T-helper 1 cell treated with Interleukin-12 subunit alpha and Interleukin-12 subunit beta and Interleukin-4 antibody, amounts not matched to agents 30 μg/mL and 1 μg/mL, for 36 hours (primary cell): ENCODE measurements at regions not wholly inside any gene's neighbourhood (a gene's known extent, or its start where the extent isn't known, plus 50 kb on each side); places are given as distances from the start of the nearest gene placed in this dataset.

Source experiments
- H3K27ac Mint-ChIP-seq: one replicate; pipeline ENCODE4 v1.8.0; 2021; ENCODE audit warnings: mild to moderate bottlenecking, mixed read lengths
- H3K27me3 Mint-ChIP-seq: one replicate; pipeline ENCODE4 v1.8.0; 2021; ENCODE audit warnings: low read depth, mixed read lengths
- H3K36me3 Mint-ChIP-seq: one replicate; pipeline ENCODE4 v1.8.0; 2021; ENCODE audit warnings: low read depth, mixed read lengths
- H3K4me1 Mint-ChIP-seq: one replicate; pipeline ENCODE4 v1.8.0; 2021; ENCODE audit warnings: low read depth, mixed read lengths
- H3K4me3 Mint-ChIP-seq: one replicate; pipeline ENCODE4 v1.8.0; 2021; ENCODE audit warnings: mild to moderate bottlenecking, moderate library complexity, mixed read lengths
- H3K9me3 Mint-ChIP-seq: one replicate; pipeline ENCODE4 v1.8.0; 2021; ENCODE audit warnings: mixed read lengths

DNA sequence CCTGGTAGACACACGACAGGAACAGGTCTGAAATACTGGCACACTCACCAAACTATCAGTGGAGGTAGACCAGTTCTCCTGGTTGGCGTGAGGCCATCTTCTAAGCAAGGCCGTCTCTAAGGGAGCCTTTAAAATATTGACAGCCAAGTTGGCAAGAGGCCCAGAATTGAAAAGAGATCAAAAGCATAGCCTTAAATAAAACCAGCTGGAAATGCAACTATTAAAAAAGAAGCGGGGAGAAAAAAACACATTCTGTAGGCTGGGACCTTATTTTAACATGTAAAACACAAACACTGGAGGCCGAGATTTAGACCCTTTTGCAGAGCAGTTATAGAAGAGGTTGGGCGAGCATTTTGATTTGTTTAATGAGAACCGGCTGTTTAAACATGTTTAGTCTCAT is 233.0 kb upstream of the CLNK start:
- H3K9me3 Mint-ChIP-seq: no peaks in the 10 kb centered on the region
- H3K36me3 Mint-ChIP-seq: no peaks in the 10 kb centered on the region
- no peak overlapping the region for H3K4me3 Mint-ChIP-seq
- H3K27ac Mint-ChIP-seq: no peak overlapping the region
- H3K4me1 Mint-ChIP-seq: no peaks in the 10 kb centered on the region
- H3K27me3 Mint-ChIP-seq: no peaks in the 10 kb centered on the region

DNA sequence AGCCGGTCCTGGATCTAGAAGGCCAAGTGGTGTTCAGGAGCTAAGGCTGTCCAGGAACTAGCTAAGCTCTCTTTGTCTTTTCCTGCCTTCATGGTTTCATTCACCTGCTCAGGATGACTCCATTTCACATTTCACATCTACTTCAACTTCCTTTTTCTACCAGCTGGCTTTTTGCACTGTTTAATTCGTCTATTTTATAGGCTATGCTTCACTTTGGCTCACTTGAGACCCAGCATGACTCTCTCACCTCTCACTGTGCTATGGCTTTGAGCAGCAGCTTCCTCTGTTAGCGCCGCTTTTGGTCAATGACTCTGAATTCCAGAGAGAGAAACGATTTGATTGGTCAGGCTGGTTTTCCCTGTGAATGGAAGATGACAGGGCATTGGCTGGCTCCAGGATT is 213.5 kb upstream of the CLNK start:
- no peak overlapping the region for H3K4me3 Mint-ChIP-seq
- peaks cover 4% of the 10 kb centered on the region for H3K9me3 Mint-ChIP-seq
- H3K27ac Mint-ChIP-seq: no peak overlapping the region
- peaks cover 9% of the 10 kb centered on the region for H3K4me1 Mint-ChIP-seq
- no peaks in the 10 kb centered on the region for H3K36me3 Mint-ChIP-seq
- no peaks in the 10 kb centered on the region for H3K27me3 Mint-ChIP-seq

DNA sequence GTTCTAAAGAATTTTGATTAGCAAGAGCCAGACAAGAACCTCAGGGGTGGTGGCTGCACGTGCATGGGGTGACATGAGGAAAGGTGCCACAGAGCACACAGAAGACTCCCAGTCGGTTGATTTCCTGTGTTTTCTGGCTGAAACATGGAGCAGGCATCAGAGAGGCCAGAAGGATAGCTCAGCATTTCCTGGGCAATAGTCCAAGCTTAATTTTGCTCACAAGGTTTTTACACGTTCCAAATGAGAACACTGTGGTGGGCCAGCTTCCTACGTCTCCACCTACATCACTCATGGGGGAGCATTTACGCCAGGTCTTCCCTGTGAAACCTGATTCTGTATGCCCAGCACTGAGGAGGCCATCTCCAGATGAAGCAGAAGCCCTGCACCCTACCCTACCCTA is 212.5 kb upstream of the CLNK start:
- Mint-ChIP-seq H3K4me3 (no peak overlapping the region), H3K36me3 (no peaks in the 10 kb centered on the region), H3K27ac (no peak overlapping the region), H3K4me1 (peaks cover 9% of the 10 kb centered on the region), H3K27me3 (no peaks in the 10 kb centered on the region), H3K9me3 (peaks cover 4% of the 10 kb centered on the region)

DNA sequence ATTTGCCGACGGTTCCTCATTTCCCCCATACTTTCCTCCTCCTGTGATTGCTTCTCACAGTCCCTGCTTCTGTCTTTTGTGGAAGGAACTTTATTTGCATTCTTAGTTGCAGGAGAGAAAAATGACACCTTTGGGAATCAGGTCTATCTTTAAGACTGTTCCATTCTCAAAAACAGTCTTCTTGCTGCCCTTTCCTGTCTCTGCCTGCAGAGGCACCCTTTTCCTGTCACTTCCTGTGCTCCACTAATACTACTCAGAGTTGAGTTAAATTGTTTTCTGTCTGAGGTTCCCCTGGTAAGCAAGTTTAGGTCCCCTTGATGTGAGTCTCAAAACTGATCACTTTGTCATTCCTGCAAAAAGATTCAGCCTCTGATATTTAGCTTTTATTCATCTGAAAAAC is 208.8 kb upstream of the CLNK start:
- peaks cover 4% of the 10 kb centered on the region for H3K9me3 Mint-ChIP-seq
- no peak overlapping the region for H3K4me3 Mint-ChIP-seq
- no peaks in the 10 kb centered on the region for H3K36me3 Mint-ChIP-seq
- H3K27ac Mint-ChIP-seq: no peak overlapping the region
- no peaks in the 10 kb centered on the region for H3K27me3 Mint-ChIP-seq
- H3K4me1 Mint-ChIP-seq: peaks cover 9% of the 10 kb centered on the region

DNA sequence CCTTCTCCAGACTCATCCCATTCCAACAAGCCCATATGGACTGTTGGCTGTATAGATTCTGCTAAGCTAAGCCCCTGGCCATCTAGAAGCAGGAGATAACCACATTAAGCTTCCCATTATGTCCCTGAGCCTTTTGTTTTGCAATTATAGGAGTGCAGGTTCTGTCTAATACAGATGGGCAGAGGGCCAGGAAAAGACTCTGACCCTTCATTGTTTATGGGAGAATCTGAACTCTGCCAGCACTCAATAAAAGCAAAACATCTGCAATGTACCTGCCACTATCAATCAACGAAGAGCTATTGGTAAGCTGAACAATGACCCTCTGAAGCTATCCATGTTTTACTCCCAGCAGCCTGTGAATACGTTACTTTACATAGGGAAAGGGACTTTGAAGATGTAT is 207.3 kb upstream of the CLNK start:
- Mint-ChIP-seq H3K36me3 (no peaks in the 10 kb centered on the region), H3K4me1 (peaks cover 9% of the 10 kb centered on the region), H3K27ac (no peak overlapping the region), H3K9me3 (no peaks in the 10 kb centered on the region), H3K27me3 (no peaks in the 10 kb centered on the region), H3K4me3 (no peak overlapping the region)

DNA sequence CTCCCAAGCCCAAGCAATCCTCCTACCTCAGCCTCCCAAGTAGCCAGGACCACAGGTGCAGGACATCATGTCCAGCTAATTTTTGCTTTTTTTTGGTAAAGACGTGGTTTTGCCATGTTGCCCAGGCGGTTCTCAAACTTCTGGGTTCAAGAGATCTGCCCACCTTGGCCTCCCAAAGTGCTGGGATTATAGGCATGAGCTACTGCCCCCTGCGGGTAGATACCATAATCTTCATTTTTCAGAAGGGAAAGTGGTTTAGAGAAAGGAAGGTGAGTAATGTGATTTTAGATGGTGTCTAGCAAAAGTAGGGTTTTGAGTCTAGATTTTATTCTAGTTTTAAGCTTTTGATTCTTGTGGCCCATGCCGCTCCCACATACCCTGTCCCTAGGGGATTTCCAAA is 205.3 kb upstream of the CLNK start:
- Mint-ChIP-seq H3K27me3 (no peaks in the 10 kb centered on the region), H3K9me3 (no peaks in the 10 kb centered on the region), H3K4me1 (peaks cover 6% of the 10 kb centered on the region)

DNA sequence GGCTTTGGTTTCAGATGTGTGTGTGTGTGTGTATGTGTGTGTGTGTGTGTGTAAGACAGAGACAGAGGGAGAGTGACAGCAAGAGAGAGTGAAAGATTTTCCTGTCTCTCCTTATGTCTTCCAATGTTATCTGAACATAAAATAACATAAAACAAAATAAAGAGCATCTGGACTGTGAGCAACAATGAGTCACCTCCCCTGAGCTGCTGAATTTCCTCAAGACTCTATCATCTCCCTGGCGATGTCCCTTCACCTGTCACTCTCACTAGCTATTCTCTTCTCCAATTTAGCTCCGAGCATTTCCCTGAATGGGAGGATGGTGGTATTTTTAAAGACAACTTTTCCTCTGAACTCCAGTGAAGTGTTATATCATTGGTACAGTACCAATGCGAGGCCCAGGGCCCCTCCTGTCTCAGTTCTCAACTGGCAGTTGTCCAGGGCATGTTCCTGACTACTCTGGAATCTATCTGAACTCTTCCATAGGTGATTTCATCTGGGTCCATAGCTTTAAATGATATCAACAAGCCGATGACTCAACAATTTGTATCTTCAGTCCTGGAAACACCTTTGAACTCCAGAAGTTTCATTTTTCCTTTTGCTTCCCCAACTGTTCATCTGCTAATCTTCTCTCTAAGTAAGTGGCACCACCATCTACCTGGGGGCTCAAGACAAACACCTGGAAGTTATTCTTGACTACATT is 195.0 kb upstream of the CLNK start:
- no peaks in the 10 kb centered on the region for H3K36me3 Mint-ChIP-seq
- H3K9me3 Mint-ChIP-seq: no peaks in the 10 kb centered on the region
- no peak overlapping the region for H3K4me3 Mint-ChIP-seq
- H3K4me1 Mint-ChIP-seq: no peaks in the 10 kb centered on the region
- no peak overlapping the region for H3K27ac Mint-ChIP-seq
- no peaks in the 10 kb centered on the region for H3K27me3 Mint-ChIP-seq

More for the DNA sequence above, 205.3 kb upstream of the CLNK start:
- H3K36me3 Mint-ChIP-seq: no peaks in the 10 kb centered on the region
- H3K27ac Mint-ChIP-seq: no peak overlapping the region
- H3K4me3 Mint-ChIP-seq: no peak overlapping the region

DNA sequence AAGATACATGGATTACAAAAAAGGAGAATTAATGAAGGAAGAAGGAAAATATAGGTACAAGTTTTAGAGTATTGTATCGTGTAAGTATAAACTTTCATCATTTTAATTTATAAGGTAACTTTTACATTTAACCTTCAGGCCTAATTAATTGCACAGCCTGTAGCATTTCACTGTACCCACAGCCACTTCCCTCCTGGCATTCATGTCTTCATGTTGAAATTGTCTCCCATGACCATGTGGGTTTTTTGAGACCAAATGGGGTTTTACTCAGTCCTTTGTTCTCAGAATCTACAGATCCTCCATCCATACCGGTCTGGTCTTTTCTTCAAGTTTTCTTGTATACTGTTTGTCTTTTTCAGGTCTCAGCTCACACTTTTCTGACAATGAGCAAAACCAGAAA is 194.3 kb upstream of the CLNK start:
- H3K27ac Mint-ChIP-seq: no peak overlapping the region
- H3K4me3 Mint-ChIP-seq: no peak overlapping the region
- H3K9me3 Mint-ChIP-seq: no peaks in the 10 kb centered on the region
- no peaks in the 10 kb centered on the region for H3K4me1 Mint-ChIP-seq
- no peaks in the 10 kb centered on the region for H3K27me3 Mint-ChIP-seq
- H3K36me3 Mint-ChIP-seq: no peaks in the 10 kb centered on the region

DNA sequence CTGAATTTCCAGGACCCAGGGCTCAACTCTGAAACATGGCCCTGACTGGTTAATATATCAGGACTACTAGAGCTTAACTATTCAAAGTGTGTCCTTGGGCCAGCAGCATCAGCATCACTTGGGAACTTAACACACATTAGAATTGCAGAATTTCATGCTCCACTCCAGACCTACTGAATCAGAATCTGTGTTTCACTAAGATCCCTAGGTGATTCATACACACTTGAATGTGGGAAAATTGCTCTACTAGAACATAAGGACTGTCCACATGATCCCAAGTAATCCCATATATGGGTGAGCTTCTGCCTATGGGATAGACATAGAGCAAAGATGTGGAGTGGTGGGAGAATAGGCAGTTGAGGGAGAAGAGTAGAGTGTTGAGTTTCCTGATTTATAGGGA is 192.5 kb upstream of the CLNK start:
- H3K4me1 Mint-ChIP-seq: no peaks in the 10 kb centered on the region
- no peaks in the 10 kb centered on the region for H3K27me3 Mint-ChIP-seq
- no peaks in the 10 kb centered on the region for H3K36me3 Mint-ChIP-seq
- H3K4me3 Mint-ChIP-seq: no peak overlapping the region
- no peak overlapping the region for H3K27ac Mint-ChIP-seq
- H3K9me3 Mint-ChIP-seq: no peaks in the 10 kb centered on the region

DNA sequence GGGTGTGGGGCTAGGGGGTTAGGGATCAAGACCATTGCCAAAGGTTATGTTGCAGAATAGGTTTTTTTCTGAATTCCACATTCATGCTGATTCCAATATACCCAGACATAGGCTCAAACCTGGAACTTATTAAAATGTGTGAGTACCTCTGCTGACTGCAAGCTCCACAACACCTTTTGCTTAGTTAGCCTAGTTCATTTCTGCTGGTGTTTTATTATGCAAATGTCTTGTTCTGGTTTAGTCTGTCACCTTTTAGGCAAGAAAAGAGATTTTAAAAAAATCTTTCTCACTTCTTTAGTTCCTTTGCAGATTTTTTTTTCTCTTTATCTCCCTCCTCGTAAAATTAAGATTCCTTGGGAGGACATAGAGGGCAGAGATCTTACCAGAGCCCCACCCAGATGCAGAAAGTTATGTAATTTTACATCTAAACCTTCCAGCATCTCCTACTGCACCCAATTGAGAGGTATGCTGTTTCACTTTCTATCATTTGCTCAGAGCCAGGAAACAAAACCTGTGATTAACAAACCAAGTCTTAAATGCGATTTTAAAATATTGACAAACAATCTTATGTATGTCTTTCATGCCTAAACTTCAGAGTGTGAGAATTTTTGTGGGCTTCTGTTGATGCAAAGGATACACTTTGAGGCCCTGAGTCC is 190.7 kb upstream of the CLNK start:
- Mint-ChIP-seq H3K4me3 (no peak overlapping the region), H3K4me1 (no peaks in the 10 kb centered on the region), H3K36me3 (no peaks in the 10 kb centered on the region), H3K27me3 (no peaks in the 10 kb centered on the region), H3K9me3 (no peaks in the 10 kb centered on the region), H3K27ac (no peak overlapping the region)

DNA sequence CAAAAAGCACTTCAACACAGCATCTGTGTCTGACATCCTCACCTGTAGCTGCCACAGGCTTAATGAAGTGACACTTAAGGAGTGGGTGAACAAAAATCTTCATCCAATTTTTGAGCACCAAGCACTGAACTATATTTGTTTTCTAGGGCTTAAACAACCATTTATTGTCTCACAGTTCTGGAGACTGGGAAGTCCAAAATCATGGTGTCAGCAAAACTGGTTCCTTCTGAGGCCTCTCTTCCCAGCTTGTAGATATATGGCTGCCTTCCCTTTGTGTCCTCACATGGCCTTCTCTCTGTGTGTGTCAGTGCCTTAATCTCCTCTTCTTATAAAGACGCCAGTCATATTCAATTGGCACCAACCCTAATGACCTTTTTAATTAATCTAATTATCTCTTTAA is 189.2 kb upstream of the CLNK start:
- Mint-ChIP-seq H3K27me3 (no peaks in the 10 kb centered on the region), H3K36me3 (no peaks in the 10 kb centered on the region), H3K27ac (no peak overlapping the region), H3K9me3 (no peaks in the 10 kb centered on the region), H3K4me1 (no peaks in the 10 kb centered on the region), H3K4me3 (no peak overlapping the region)

DNA sequence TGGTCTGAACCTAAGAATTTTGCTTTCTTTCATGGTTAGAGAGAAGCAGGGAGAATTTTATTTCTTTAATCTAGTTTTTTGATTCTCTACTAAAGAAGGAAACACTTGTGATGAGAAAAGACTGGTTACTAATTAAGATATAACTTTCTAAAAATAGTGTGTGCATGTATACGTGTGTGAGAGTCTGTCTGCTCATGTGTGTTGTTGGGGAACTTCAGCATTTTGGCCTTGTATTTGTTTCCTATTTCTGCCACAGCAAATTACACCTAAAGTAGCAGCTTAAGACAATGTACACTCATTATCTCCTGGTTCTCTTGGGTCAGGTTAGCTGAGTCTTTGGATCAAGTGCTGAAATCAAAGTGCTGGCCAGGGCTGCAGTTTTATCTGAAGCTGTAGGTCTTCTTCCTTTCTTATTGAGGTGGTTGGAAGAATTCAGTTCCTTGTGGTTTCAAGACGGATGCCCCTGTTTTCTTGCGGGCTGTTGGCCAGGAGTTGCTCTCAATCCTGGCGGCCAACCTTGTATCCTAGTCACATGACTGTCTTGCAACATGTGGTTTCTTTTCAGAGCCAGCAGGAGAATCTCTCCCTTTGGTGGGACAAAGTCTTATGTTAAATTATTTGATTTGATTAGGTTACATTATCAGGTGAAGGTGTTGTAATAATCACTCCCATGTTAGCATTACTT is 188.4 kb upstream of the CLNK start:
- no peak overlapping the region for H3K4me3 Mint-ChIP-seq
- no peaks in the 10 kb centered on the region for H3K4me1 Mint-ChIP-seq
- H3K27me3 Mint-ChIP-seq: no peaks in the 10 kb centered on the region
- H3K36me3 Mint-ChIP-seq: no peaks in the 10 kb centered on the region
- no peak overlapping the region for H3K27ac Mint-ChIP-seq
- no peaks in the 10 kb centered on the region for H3K9me3 Mint-ChIP-seq

DNA sequence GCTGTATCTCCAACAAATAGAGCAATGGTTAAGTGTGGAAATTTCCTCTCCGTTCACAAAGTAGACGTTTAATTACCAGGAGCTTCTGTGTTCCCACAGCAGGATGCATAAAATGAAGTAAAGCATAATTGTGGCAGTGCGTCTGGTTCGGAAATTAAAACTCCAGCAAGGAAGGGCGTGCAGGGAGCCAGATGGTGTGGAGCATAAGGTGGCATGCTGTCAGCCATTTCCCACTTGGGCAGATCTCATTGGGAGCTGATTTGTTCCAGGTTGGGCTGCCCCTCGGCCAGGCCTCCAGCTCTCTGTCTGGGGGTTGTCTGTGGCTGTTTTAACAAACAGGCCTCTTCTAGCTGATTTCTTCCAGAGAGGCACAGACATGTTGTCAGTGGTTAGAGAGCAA is 182.1 kb upstream of the CLNK start:
- Mint-ChIP-seq H3K9me3 (peaks cover 5% of the 10 kb centered on the region), H3K36me3 (no peaks in the 10 kb centered on the region), H3K27ac (no peak overlapping the region), H3K4me3 (no peak overlapping the region), H3K4me1 (no peaks in the 10 kb centered on the region), H3K27me3 (no peaks in the 10 kb centered on the region)

DNA sequence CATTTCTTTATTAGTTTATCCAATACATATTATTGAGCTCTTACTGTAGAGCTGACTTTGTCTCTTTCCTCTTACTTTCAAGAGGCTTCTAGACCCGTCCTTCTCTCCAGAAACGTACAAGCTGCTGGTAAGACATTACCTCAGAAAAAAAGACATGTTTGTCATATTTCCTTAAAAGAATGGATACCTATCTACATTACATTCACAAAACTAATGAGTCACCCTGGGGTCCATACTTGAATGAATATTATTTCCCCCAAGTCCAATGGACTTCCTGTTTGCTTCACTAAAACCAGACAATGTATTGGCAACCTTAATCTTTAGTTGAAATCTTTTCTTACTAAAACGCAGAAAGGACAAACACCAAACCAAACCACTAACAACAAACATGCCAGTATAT is 176.5 kb upstream of the CLNK start:
- Mint-ChIP-seq H3K27me3 (no peaks in the 10 kb centered on the region), H3K27ac (no peak overlapping the region), H3K4me1 (peaks cover 2% of the 10 kb centered on the region), H3K9me3 (peaks cover 9% of the 10 kb centered on the region), H3K4me3 (no peak overlapping the region), H3K36me3 (peaks cover 3% of the 10 kb centered on the region)

DNA sequence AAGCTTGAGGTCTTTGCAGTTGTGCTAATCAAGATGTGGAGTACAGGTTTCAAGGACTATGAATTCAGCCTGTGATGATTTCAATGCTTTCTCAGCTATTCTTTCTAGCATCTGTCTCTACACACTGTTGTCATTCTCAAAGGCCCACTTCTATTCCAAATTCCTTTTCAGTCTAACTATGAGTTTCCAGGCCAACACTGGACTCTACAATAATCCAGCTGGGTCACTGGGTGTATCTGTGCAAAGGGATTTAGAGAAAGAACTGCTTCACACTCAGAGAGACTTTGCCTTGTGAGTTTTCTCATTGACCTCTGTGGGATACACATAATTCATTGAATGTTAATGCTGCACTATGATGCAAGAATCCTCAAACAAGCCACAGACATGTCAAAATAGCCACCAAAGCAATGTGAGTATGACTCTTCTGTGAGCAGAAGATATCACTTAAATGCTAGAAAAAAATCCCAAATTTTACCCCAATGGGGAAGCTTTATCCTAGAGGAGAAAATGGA is 171.8 kb upstream of the CLNK start:
- peaks cover 6% of the 10 kb centered on the region for H3K27me3 Mint-ChIP-seq
- H3K4me1 Mint-ChIP-seq: peaks cover 10% of the 10 kb centered on the region
- no peak overlapping the region for H3K27ac Mint-ChIP-seq
- peaks cover 3% of the 10 kb centered on the region for H3K36me3 Mint-ChIP-seq
- H3K4me3 Mint-ChIP-seq: no peak overlapping the region
- peaks cover 10% of the 10 kb centered on the region for H3K9me3 Mint-ChIP-seq
